GM23248 (cell line): ENCODE measurements at regions not wholly inside any gene's neighbourhood (a gene's known extent, or its start where the extent isn't known, plus 50 kb on each side); places are given as distances from the start of the nearest gene placed in this dataset.

Experiments used
- EZH2 ChIP-seq: fragments of 200-600 bp; sonication (generic); IDR thresholded peaks from 2 replicates; pipeline ENCODE4 v1.6.1; 2018; ENCODE audit warnings: antibody characterized with exemption, mild to moderate bottlenecking; ENCODE audit not compliant: insufficient read depth, poor library complexity, severe bottlenecking
- EZH2phosphoT487 ChIP-seq: fragments of 200-600 bp; sonication (generic); IDR thresholded peaks from 2 replicates; pipeline ENCODE4 v1.6.1; 2018; ENCODE audit warnings: antibody characterized with exemption, moderate library complexity, mild to moderate bottlenecking, low read depth; ENCODE audit not compliant: insufficient read depth

- no peak for TF ChIP-seq EZH2phosphoT487
- no peak for TF ChIP-seq EZH2
These were observed 117.2 kb downstream of the CYLD start for GRCh38 chr16:50858877-50859627.
